Stimulated activated CD8-positive, alpha-beta memory T cell treated with anti-CD3 and anti-CD28 coated beads, Interleukin-15, amount 100 ng/mL, for 24 hours (primary cell): ENCODE measurements at regions not wholly inside any gene's neighbourhood (a gene's known extent, or its start where the extent isn't known, plus 50 kb on each side); places are given as distances from the start of the nearest gene placed in this dataset.

Source experiments
- DNase-seq: peaks from one replicate; pipeline ENCODE4 v3.0.0-alpha.2; 2020; ENCODE audit warnings: low read depth

- DNase-seq = no peak
Measured at GRCh38 chr13:107113387-107113786, 545.5 kb upstream of the ARGLU1 start.

DNA sequence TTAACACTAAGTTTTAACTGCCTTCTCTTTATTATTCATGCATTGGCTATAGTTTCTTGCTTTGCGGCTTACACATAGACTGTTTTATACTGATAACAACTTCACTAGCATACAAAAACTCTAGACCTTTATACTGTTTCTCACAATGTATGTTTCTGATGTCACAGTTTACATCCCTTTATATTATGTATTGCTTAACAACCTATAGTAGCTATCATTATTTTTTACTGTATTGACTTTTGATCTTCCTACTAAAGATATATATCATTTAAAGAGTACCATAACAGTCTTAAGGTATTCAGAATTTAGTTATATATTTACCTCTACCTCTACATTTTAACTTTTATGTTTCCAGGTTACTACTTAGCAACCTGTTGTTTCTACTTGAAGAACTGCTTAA lies 543.3 kb upstream of the ARGLU1 start:
- DNase-seq = no peak

GRCh38 chr13:107104631-107105030 lies 536.7 kb upstream of the ARGLU1 start:
- DNase-seq = no peak

GRCh38 chr13:107102676-107103075 lies 534.7 kb upstream of the ARGLU1 start:
- no peak for DNase-seq

- no peak for DNase-seq
Measured at GRCh38 chr13:107099661-107100060, 531.7 kb upstream of the ARGLU1 start.

- no peak for DNase-seq
Measured at GRCh38 chr13:107097916-107098315, 530.0 kb upstream of the ARGLU1 start.

GRCh38 chr13:107095876-107096275 lies 527.9 kb upstream of the ARGLU1 start:
- no peak for DNase-seq

- no peak for DNase-seq
Measured at GRCh38 chr13:107091861-107092260, 523.9 kb upstream of the ARGLU1 start.

GRCh38 chr13:107091428-107091827 lies 523.5 kb upstream of the ARGLU1 start:
- DNase-seq = no peak

DNA sequence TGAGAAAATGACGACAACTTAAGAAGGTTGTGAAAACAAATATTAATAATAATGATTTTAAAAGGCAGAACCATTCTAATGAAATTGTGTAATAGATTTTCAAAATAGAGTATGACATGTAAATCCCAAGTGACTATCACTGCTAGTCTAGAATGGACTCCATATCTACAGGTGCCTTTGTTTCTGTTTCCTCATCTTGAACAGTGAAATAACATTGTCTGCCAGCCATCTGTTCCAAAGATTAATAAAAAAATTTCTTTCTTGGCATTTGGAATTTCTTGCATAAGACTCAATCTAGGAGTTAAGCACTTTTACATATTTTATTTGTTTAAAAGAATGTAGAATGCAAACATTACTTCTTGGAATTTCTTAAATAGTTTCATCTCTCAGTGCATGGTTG lies 520.1 kb upstream of the ARGLU1 start:
- no peak for DNase-seq

- DNase-seq = no peak
Measured at GRCh38 chr13:107079423-107080049, 511.6 kb upstream of the ARGLU1 start.

- DNase-seq = no peak
Measured at GRCh38 chr13:107078229-107078765, 510.4 kb upstream of the ARGLU1 start.

DNA sequence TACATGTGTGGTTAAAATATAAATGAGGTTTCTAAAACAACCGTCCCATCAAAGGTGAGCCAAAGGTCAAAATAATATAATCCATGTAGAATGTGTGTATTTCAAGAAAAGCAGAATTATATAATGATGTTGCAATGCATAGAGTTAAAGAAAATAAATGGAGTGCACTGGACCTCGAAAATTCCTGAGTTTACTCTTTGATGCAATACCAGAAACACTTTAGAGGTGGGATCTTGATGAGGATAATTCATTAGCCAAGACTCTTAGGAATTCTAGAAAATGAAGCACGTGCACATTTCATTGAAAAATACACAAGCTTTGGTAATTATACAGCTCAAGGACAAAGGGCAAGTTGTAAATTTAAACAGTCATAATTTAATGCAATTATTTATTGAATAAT lies 508.9 kb upstream of the ARGLU1 start:
- DNase-seq = no peak

- no peak for DNase-seq
Measured at GRCh38 chr13:107075576-107075975, 507.6 kb upstream of the ARGLU1 start.

GRCh38 chr13:107070792-107071191 lies 502.9 kb upstream of the ARGLU1 start:
- DNase-seq = no peak

DNA sequence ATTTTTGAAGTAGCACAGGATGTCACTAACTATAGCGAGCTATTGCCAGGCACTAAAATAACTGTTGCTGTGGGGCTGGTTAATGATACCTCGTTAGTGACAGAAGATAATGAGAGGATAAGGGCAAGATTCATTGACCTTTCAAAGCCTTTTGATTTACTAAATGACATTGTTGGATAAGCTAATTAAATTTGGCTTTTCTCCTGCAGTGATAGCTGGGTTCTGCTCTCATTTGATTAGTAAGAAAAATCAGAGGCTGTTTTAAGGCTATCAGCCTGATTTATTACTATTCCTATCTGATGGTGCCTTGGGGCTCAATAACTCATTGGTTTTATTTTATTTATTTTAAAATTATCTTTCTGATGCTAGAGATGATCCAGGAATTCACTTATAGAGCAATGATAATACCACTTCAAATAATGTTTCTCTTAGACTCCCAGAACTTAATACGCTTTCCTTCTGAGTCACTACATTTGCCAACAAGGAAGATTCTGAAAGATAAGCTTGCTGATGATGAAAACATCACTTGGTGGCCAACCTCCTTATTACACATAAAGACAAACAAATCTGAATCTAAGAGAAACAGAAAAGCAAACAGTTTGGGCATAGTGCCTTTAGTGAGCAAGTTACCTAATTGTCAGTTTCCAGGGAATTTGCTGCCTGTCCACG lies 501.3 kb upstream of the ARGLU1 start:
- no peak for DNase-seq

DNA sequence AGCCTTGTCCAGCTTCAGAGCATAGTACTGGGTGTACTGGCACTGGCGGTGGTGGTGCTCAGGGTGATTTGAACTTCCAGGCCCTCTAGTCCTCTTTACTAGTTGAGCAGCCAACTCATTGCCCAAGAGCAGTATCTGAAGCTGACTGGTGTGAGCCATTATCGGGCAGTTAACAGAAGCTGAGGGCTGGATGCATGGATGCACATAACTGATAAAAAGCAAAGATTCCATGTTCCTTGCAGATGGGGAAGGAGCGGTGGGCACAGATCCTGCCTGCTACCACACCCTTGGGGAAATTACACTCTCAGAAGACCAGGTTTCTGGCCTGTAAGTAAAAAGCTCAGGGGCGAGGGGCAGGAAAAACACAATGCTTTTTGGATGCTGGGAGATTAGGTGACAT lies 499.4 kb upstream of the ARGLU1 start:
- no peak for DNase-seq

DNA sequence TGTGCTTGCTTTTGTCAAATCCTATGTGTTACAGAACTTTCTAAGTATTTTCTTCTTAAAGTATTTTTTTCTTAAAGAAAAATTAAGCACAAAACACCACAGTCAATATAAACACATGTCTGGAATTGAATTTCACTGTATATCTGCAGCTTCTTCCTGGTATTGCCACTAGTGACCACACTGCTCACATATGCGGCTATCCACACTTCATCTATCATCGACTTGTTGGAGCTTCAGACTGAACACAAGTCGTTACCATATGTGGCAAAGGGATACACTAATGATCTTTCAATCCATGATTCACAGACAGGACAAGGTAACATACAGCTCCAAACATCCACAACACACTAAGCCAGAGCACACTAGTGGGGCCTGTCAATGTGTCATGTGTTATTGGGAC lies 498.4 kb upstream of the ARGLU1 start:
- DNase-seq = no peak

GRCh38 chr13:107065036-107065435 lies 497.1 kb upstream of the ARGLU1 start:
- no peak for DNase-seq

- DNase-seq = no peak
Measured at GRCh38 chr13:107057028-107057631, 489.2 kb upstream of the ARGLU1 start.

- DNase-seq = no peak
Measured at GRCh38 chr13:107043021-107043956, 475.4 kb upstream of the ARGLU1 start.

- DNase-seq = no peak
Measured at GRCh38 chr13:107035778-107036177, 467.8 kb upstream of the ARGLU1 start.
